WERI-Rb-1 (cell line): ENCODE measurements at regions not wholly inside any gene's neighbourhood (a gene's known extent, or its start where the extent isn't known, plus 50 kb on each side); places are given as distances from the start of the nearest gene placed in this dataset.

ENCODE experiments used
- DNase-seq: peaks from one replicate; pipeline ENCODE4 v3.0.0-alpha.2; 2020
- H3K27ac ChIP-seq: fragments of 250-450 bp; sonication (Bioruptor Pico); 2 replicates; pipeline ENCODE4 v1.5.1; 2020; ENCODE audit warnings: mild to moderate bottlenecking, moderate library complexity
- H3K27me3 ChIP-seq: fragments of 250-450 bp; sonication (Bioruptor Pico); 2 replicates; pipeline ENCODE4 v1.5.1; 2021; ENCODE audit warnings: mild to moderate bottlenecking, low read depth, moderate library complexity; ENCODE audit not compliant: insufficient read depth, severe bottlenecking
- H3K36me3 ChIP-seq: fragments of 250-450 bp; sonication (Bioruptor Pico); 2 replicates; pipeline ENCODE4 v1.5.1; 2020; ENCODE audit warnings: mild to moderate bottlenecking, moderate library complexity
- H3K4me3 ChIP-seq: 2 replicates; pipeline ENCODE4 v1.5.1; 2011; ENCODE audit warnings: low read depth, mild to moderate bottlenecking, control low read depth, low read length
- H3K9me3 ChIP-seq: fragments of 250-450 bp; sonication (Bioruptor Pico); 2 replicates; pipeline ENCODE4 v1.5.1; 2021; ENCODE audit warnings: mild to moderate bottlenecking, moderate library complexity; ENCODE audit not compliant: severe bottlenecking
- TF ChIP-seq, protein P1 (sequence below): IDR thresholded peaks from 2 replicates; pipeline ENCODE4 v1.5.1; 2011; ENCODE audit warnings: low read depth, mild to moderate bottlenecking, control low read depth, inconsistent platforms, low read length

DNA sequence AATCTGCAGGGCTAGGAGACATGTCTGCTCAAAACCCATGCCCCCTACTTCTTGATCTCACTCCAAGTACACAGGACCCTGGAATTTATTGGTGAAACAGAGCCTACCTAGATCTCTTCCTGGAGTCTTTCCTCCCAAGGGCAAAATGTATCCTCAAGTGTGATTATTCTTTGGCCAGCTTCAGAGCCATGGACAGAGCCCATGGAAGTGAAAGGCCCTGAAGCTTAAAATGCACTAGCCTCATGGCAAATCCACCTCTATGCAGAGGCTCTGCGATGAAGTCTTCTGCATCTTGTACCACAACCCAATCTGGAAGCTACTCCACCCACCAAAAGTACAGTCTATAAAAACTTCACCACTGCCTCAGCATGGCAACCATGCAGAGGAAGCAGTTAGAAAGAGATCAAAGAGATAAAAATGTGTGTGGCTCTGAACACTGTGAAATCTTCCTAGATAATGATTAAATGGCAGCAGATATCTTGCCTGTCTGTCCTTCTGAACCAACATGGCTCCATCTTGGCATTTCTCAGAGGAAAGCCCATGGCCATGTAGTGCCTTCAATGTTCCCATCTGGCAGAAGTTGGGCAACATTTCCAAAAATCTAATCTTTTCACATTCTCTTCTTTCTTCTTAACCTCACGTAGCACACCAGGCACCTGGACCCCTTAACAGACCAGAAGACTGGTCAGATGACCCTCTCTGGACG, 142.9 kb upstream of the KLF7 start:
- TF ChIP-seq, protein P1, sequence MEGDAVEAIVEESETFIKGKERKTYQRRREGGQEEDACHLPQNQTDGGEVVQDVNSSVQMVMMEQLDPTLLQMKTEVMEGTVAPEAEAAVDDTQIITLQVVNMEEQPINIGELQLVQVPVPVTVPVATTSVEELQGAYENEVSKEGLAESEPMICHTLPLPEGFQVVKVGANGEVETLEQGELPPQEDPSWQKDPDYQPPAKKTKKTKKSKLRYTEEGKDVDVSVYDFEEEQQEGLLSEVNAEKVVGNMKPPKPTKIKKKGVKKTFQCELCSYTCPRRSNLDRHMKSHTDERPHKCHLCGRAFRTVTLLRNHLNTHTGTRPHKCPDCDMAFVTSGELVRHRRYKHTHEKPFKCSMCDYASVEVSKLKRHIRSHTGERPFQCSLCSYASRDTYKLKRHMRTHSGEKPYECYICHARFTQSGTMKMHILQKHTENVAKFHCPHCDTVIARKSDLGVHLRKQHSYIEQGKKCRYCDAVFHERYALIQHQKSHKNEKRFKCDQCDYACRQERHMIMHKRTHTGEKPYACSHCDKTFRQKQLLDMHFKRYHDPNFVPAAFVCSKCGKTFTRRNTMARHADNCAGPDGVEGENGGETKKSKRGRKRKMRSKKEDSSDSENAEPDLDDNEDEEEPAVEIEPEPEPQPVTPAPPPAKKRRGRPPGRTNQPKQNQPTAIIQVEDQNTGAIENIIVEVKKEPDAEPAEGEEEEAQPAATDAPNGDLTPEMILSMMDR: no peak
- H3K27ac ChIP-seq: no peak overlapping the region
- no peak overlapping the region for H3K4me3 ChIP-seq
- H3K9me3 ChIP-seq: no peaks in the 10 kb centered on the region
- H3K27me3 ChIP-seq: no peaks in the 10 kb centered on the region
- H3K36me3 ChIP-seq: no peaks in the 10 kb centered on the region
- DNase-seq: no peak

GRCh38 chr2:207311316-207312005, 145.7 kb upstream of the KLF7 start:
- Histone ChIP-seq H3K27me3 (no peaks in the 10 kb centered on the region), H3K36me3 (no peaks in the 10 kb centered on the region), H3K4me3 (no peak overlapping the region), H3K27ac (no peak overlapping the region), H3K9me3 (no peaks in the 10 kb centered on the region)
- no peak for DNase-seq
- TF ChIP-seq, protein P1: 0 out of 2 replicates have a peak, but pooled peaks have one; percentile 6

DNA sequence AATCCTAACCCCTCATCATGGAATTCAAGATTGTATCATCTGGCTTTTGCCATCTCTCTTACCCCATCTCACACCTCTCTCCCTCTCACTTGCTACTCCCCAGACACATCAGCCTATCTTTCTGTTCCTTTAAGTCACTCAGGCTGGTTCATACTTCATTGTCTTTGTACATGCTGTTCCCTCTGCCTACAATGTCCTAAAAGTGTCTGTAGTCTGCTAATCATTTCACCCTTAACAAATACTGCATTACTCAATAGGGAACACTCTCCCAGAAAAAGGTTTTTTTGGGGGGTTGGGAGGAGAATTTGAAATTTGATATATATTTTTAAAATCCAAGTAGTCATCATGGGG, 146.2 kb upstream of the KLF7 start:
- no peak for DNase-seq
- Histone ChIP-seq H3K27ac (no peak overlapping the region), H3K27me3 (no peaks in the 10 kb centered on the region), H3K9me3 (no peaks in the 10 kb centered on the region), H3K4me3 (no peak overlapping the region), H3K36me3 (no peaks in the 10 kb centered on the region)
- TF ChIP-seq, protein P1: no peak

GRCh38 chr2:207313947-207314346, 148.2 kb upstream of the KLF7 start:
- Histone ChIP-seq H3K27me3 (no peaks in the 10 kb centered on the region), H3K36me3 (no peaks in the 10 kb centered on the region), H3K9me3 (no peaks in the 10 kb centered on the region), H3K4me3 (no peak overlapping the region), H3K27ac (no peak overlapping the region)
- TF ChIP-seq, protein P1: no peak
- DNase-seq: no peak

GRCh38 chr2:207315131-207315530, 149.4 kb upstream of the KLF7 start:
- Histone ChIP-seq H3K36me3 (no peaks in the 10 kb centered on the region), H3K27ac (no peak overlapping the region), H3K9me3 (no peaks in the 10 kb centered on the region), H3K4me3 (no peak overlapping the region), H3K27me3 (no peaks in the 10 kb centered on the region)
- TF ChIP-seq, protein P1: no peak
- DNase-seq: peak; percentile 16
